Breast epithelium (tissue), 3 donors: ENCODE measurements at regions not wholly inside any gene's neighbourhood (a gene's known extent, or its start where the extent isn't known, plus 50 kb on each side); places are given as distances from the start of the nearest gene placed in this dataset.

ENCODE experiments used
- POLR2A ChIP-seq: fragments of 450-650 bp; IDR thresholded peaks from one replicate; pipeline ENCODE4 v1.6.1; 2016; ENCODE audit warnings: antibody characterized with exemption, mild to moderate bottlenecking, moderate library complexity
- TF ChIP-seq, protein P1 (sequence below), 3 donors: fragments of 450-650 bp; IDR thresholded peaks; one replicate each; pipeline ENCODE4 v1.5.1; 2016 to 2017; ENCODE audit warnings: antibody characterized with exemption in 3 of 3, mild to moderate bottlenecking in 3 of 3, moderate library complexity in 3 of 3

DNA sequence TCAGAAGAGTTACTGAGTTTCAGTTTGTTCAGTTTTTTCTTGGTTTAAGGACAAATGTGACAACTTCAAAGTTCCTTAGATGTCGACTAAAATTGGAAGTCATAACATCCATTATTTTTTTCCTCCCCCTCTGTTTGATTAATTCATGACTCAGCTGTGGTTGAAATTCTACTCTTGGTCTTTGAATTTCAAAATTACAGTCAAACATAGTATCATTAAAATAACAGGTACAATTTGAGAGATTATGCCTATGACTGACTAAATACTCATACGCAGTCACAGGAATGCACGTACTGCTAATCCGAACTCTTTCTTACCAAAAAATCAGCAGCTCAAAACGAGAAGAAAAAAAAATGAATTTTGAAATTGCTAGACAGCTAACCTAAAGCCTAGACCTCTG is 1434.8 kb downstream of the RAPGEF2 start:
- TF ChIP-seq, protein P1, sequence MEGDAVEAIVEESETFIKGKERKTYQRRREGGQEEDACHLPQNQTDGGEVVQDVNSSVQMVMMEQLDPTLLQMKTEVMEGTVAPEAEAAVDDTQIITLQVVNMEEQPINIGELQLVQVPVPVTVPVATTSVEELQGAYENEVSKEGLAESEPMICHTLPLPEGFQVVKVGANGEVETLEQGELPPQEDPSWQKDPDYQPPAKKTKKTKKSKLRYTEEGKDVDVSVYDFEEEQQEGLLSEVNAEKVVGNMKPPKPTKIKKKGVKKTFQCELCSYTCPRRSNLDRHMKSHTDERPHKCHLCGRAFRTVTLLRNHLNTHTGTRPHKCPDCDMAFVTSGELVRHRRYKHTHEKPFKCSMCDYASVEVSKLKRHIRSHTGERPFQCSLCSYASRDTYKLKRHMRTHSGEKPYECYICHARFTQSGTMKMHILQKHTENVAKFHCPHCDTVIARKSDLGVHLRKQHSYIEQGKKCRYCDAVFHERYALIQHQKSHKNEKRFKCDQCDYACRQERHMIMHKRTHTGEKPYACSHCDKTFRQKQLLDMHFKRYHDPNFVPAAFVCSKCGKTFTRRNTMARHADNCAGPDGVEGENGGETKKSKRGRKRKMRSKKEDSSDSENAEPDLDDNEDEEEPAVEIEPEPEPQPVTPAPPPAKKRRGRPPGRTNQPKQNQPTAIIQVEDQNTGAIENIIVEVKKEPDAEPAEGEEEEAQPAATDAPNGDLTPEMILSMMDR (IDR thresholded peaks at IDR 0.05), result no peak
- no peak for TF ChIP-seq POLR2A
